ENCODE measurements at regions not wholly inside any gene's neighbourhood (a gene's known extent, or its start where the extent isn't known, plus 50 kb on each side); places are given as distances from the start of the nearest gene placed in this dataset.

GRCh38 chr16:66152181-66152580 lies 214.3 kb upstream of the CDH5 start:
- TF ChIP-seq POLR2AphosphoS5 (IDR thresholded peaks at IDR 0.05; ENCODE audit: borderline replicate concordance, low read depth, low read length) (no peak), EZH2 (IDR thresholded peaks at IDR 0.05) (no peak)
